ENCODE measurements at regions not wholly inside any gene's neighbourhood (a gene's known extent, or its start where the extent isn't known, plus 50 kb on each side); places are given as distances from the start of the nearest gene placed in this dataset.
"Not testable (repeated sequence)": the region's sequence is repeated elsewhere in the genome, so short reads cannot be mapped to it uniquely, and the experiment has no call there.

DNA sequence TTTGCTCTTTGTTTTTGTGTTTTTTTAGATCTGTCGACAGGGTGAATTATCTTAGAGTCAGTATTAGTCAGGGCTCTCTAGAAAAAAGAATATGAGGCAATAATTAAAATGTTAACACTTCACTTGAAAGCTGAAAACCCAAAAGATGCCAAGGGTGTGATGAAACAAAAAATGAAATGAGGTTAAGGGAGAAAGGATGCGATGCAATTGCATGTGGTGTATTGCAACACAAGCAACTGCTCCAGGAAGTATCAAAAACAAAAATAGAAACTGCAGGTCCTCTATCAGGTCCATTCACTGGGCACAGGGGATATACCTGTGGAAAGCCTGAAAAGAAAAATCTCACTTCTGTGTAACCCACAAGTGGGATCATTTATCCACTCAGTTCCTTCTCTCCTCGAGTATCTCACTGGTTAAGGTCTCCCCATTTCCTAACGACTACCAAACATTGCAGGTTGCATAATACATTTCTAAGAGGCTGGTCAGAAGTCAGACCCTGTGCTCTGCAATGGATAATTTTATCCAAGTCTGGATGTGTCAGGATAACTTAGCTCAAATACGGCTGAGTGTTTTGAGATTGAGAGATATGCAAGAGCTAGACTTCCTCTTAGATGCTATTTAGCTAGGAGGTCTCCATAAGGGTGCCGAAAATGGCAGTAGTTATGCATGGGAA is 257.7 kb upstream of the GJE1 start:
- Mint-ChIP-seq H3K27me3 (ENCODE audit: insufficient read depth) (no peaks in the 10 kb centered on the region), H3K27ac (no peak overlapping the region), H3K4me1 (no peaks in the 10 kb centered on the region), H3K9me3 (peaks cover 10% of the 10 kb centered on the region), H3K4me3 (no peak overlapping the region), H3K36me3 (ENCODE audit: low read depth) (peaks cover 5% of the 10 kb centered on the region)
- Histone ChIP-seq H3K27me3 (ENCODE audit: control insufficient read depth, insufficient read depth, low read length, poor library complexity, severe bottlenecking) (no peaks in the 10 kb centered on the region), H3K27ac (ENCODE audit: low read depth, low read length) (no peak overlapping the region), H3K4me1 (ENCODE audit: control insufficient read depth, insufficient read depth, low read length) (no peaks in the 10 kb centered on the region), H3K9ac (ENCODE audit: extremely low read depth, low read length, poor library complexity, severe bottlenecking) (no peak overlapping the region), H3K36me3 (ENCODE audit: control insufficient read depth, insufficient read depth, low read length) (no peaks in the 10 kb centered on the region), H3K4me3 (ENCODE audit: low read length) (no peak overlapping the region), H3K9me3 (ENCODE audit: control insufficient read depth, low read length) (peaks cover 6% of the 10 kb centered on the region)
- no peak for DNase-seq
- WGBS, 2 experiments (ENCODE audit: insufficient coverage in 1 of 2, insufficient read length in 1 of 2): 90 to 93% methylated on average over 4 to 6 of the region's 6 CpGs
- TF ChIP-seq, protein P1, sequence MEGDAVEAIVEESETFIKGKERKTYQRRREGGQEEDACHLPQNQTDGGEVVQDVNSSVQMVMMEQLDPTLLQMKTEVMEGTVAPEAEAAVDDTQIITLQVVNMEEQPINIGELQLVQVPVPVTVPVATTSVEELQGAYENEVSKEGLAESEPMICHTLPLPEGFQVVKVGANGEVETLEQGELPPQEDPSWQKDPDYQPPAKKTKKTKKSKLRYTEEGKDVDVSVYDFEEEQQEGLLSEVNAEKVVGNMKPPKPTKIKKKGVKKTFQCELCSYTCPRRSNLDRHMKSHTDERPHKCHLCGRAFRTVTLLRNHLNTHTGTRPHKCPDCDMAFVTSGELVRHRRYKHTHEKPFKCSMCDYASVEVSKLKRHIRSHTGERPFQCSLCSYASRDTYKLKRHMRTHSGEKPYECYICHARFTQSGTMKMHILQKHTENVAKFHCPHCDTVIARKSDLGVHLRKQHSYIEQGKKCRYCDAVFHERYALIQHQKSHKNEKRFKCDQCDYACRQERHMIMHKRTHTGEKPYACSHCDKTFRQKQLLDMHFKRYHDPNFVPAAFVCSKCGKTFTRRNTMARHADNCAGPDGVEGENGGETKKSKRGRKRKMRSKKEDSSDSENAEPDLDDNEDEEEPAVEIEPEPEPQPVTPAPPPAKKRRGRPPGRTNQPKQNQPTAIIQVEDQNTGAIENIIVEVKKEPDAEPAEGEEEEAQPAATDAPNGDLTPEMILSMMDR (conservative IDR thresholded peaks at IDR 0.05): no peak

DNA sequence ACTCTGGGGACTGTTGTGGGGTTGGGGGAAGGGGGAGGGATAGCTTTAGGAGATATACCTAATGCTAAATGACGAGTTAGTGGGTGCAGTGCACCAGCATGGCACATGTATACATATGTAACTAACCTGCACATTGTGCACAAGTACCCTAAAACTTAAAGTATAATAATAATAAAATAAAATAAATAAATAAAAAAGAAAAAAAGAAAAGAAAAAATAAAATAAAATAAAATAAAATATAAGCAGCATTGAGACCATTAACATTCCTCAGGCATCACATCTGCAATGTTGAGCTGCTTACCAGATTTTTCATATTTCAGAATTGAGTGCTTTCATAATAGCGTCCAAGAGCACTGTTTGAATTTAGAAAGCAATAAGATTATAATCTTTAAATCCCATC is 263.2 kb upstream of the GJE1 start:
- not testable (repeated sequence) for H3K9me3 ChIP-seq (ENCODE audit: control insufficient read depth, low read length); H3K9ac ChIP-seq (ENCODE audit: extremely low read depth, low read length, poor library complexity, severe bottlenecking); H3K4me3 Mint-ChIP-seq; H3K4me1 ChIP-seq (ENCODE audit: control insufficient read depth, insufficient read depth, low read length); DNase-seq; H3K27ac Mint-ChIP-seq; H3K36me3 Mint-ChIP-seq (ENCODE audit: low read depth); H3K36me3 ChIP-seq (ENCODE audit: control insufficient read depth, insufficient read depth, low read length); H3K27me3 ChIP-seq (ENCODE audit: control insufficient read depth, insufficient read depth, low read length, poor library complexity, severe bottlenecking); H3K4me3 ChIP-seq (ENCODE audit: low read length); H3K27me3 Mint-ChIP-seq (ENCODE audit: insufficient read depth); H3K27ac ChIP-seq (ENCODE audit: low read depth, low read length)
- WGBS, 2 experiments (ENCODE audit: insufficient coverage in 1 of 2, insufficient read length in 1 of 2): 100% methylated on average over 1 of the region's 2 CpGs; no CpG with 5 or more reads in 1 of the 2 experiments
- H3K4me1 Mint-ChIP-seq: peaks cover 15% of the 10 kb centered on the region
- peaks cover 16% of the 10 kb centered on the region for H3K9me3 Mint-ChIP-seq

DNA sequence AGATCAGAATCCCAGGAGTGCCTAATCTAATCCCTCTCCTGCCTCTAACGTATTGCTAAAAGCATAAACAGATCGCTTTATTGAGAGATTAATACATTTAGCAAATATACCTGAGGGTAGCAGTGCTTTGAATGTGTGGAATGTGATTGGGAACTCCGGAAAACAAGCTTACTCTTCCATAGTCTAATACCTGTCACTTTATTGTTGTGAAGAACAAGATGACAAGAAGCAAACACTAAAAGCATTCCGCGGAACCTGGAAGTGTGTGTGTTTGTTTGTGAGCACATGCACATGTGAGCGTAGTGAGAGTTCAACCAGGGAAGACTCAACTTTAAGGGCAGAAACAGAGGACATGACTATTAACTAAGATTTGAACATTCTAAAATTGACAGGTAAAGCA is 265.0 kb upstream of the GJE1 start:
- no peaks in the 10 kb centered on the region for H3K27me3 Mint-ChIP-seq (ENCODE audit: insufficient read depth)
- Histone ChIP-seq H3K9me3 (ENCODE audit: control insufficient read depth, low read length) (peaks cover 5% of the 10 kb centered on the region), H3K4me3 (ENCODE audit: low read length) (no peak overlapping the region), H3K27me3 (ENCODE audit: control insufficient read depth, insufficient read depth, low read length, poor library complexity, severe bottlenecking) (no peaks in the 10 kb centered on the region), H3K36me3 (ENCODE audit: control insufficient read depth, insufficient read depth, low read length) (no peaks in the 10 kb centered on the region), H3K9ac (ENCODE audit: extremely low read depth, low read length, poor library complexity, severe bottlenecking) (no peak overlapping the region), H3K27ac (ENCODE audit: low read depth, low read length) (no peak overlapping the region), H3K4me1 (ENCODE audit: control insufficient read depth, insufficient read depth, low read length) (no peaks in the 10 kb centered on the region)
- peaks cover 15% of the 10 kb centered on the region for H3K4me1 Mint-ChIP-seq
- 88 to 92% methylated on average over 4 to 5 of the region's 6 CpGs for WGBS, 2 experiments (ENCODE audit: insufficient coverage in 1 of 2, insufficient read length in 1 of 2)
- no peak for DNase-seq
- peaks cover 16% of the 10 kb centered on the region for H3K9me3 Mint-ChIP-seq
- H3K27ac Mint-ChIP-seq: no peak overlapping the region
- H3K36me3 Mint-ChIP-seq (ENCODE audit: low read depth): peaks cover 6% of the 10 kb centered on the region
- H3K4me3 Mint-ChIP-seq: no peak overlapping the region
- TF ChIP-seq, protein P1 (conservative IDR thresholded peaks at IDR 0.05): no peak

Data from endodermal cell (in vitro differentiated cells).